Loucy (cell line): ENCODE measurements at regions not wholly inside any gene's neighbourhood (a gene's known extent, or its start where the extent isn't known, plus 50 kb on each side); places are given as distances from the start of the nearest gene placed in this dataset.

Source experiments
- CTCF ChIP-seq: fragments of 200-600 bp; sonication (generic); conservative IDR thresholded peaks from 2 replicates; pipeline ENCODE4 v1.5.1; 2014; ENCODE audit warnings: mild to moderate bottlenecking, antibody characterized with exemption, low read length
- EZH2phosphoT487 ChIP-seq: fragments of 200-600 bp; IDR thresholded peaks from 2 replicates; pipeline ENCODE4 v1.6.1; 2018; ENCODE audit warnings: antibody characterized with exemption, mild to moderate bottlenecking, moderate library complexity, borderline replicate concordance

- TF ChIP-seq CTCF (no peak), EZH2phosphoT487 (no peak)
Measured at GRCh38 chr1:60893136-60893930, 189.0 kb upstream of the NFIA start.
